Brain microvascular endothelial cell (primary cell): ENCODE measurements at regions not wholly inside any gene's neighbourhood (a gene's known extent, or its start where the extent isn't known, plus 50 kb on each side); places are given as distances from the start of the nearest gene placed in this dataset.
A peak's percentile ranks its signal among the peaks of the same experiment; 100 is the strongest.
"Not testable (repeated sequence)": the region's sequence is repeated elsewhere in the genome, so short reads cannot be mapped to it uniquely, and the experiment has no call there.

Experiments
- DNase-seq: peaks from one replicate; pipeline ENCODE4 v3.0.0-alpha.2; 2020
- H3K27ac ChIP-seq: fragments of 250-450 bp; sonication (Bioruptor Pico); 2 replicates; pipeline ENCODE4 v1.5.1; 2020; ENCODE audit warnings: mild to moderate bottlenecking, moderate library complexity
- H3K27me3 ChIP-seq: fragments of 250-450 bp; sonication (Bioruptor Pico); replicated peaks from 2 replicates; pipeline ENCODE4 v1.5.1; 2020; ENCODE audit warnings: mild to moderate bottlenecking
- H3K36me3 ChIP-seq: fragments of 250-450 bp; sonication (Bioruptor Pico); replicated peaks from 2 replicates; pipeline ENCODE4 v1.5.1; 2020; ENCODE audit warnings: mild to moderate bottlenecking
- H3K4me3 ChIP-seq: 2 replicates; pipeline ENCODE4 v1.5.1; 2011; ENCODE audit warnings: low read depth, mild to moderate bottlenecking, control low read depth, low read length, moderate library complexity
- in situ Hi-C: cut with HindIII; loops from 2 replicates; pipeline ENCODE4 v1.10.0; 2017; ENCODE audit warnings: low sequenced_read_pairs, low pct_ligation_motif_present
- TF ChIP-seq, protein P1 (sequence below): IDR thresholded peaks from 2 replicates; pipeline ENCODE4 v1.5.1; 2011; ENCODE audit warnings: low read depth, mild to moderate bottlenecking, moderate library complexity, low read length, control low read depth, inconsistent platforms; ENCODE audit errors: missing control alignments

DNA sequence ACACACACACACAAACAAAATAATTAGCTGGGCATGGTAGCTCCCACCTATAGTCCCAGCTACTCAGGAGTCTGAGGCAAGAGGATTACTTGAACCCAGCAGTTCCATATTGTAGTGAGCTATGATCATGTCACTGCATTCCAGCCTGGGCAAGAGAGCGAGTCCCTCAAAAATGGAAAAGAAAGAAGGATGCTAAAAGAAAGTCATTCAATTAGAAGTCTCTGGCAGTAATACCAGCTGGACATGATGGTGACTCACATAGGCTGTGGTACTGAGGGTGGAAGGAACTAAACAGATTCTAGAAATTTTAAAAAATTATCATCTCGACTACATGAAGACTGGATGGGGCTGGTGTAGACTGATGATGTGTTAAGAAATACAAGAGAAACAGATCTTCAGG, 385.3 kb downstream of the ETV1 start:
- no peak overlapping the region for H3K4me3 ChIP-seq
- DNase-seq: no peak
- no peaks in the 10 kb centered on the region for H3K36me3 ChIP-seq
- H3K27me3 ChIP-seq: no peaks in the 10 kb centered on the region
- H3K27ac ChIP-seq: no peak overlapping the region
- in situ Hi-C loops: no loop called here
- TF ChIP-seq, protein P1, sequence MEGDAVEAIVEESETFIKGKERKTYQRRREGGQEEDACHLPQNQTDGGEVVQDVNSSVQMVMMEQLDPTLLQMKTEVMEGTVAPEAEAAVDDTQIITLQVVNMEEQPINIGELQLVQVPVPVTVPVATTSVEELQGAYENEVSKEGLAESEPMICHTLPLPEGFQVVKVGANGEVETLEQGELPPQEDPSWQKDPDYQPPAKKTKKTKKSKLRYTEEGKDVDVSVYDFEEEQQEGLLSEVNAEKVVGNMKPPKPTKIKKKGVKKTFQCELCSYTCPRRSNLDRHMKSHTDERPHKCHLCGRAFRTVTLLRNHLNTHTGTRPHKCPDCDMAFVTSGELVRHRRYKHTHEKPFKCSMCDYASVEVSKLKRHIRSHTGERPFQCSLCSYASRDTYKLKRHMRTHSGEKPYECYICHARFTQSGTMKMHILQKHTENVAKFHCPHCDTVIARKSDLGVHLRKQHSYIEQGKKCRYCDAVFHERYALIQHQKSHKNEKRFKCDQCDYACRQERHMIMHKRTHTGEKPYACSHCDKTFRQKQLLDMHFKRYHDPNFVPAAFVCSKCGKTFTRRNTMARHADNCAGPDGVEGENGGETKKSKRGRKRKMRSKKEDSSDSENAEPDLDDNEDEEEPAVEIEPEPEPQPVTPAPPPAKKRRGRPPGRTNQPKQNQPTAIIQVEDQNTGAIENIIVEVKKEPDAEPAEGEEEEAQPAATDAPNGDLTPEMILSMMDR: no peak

DNA sequence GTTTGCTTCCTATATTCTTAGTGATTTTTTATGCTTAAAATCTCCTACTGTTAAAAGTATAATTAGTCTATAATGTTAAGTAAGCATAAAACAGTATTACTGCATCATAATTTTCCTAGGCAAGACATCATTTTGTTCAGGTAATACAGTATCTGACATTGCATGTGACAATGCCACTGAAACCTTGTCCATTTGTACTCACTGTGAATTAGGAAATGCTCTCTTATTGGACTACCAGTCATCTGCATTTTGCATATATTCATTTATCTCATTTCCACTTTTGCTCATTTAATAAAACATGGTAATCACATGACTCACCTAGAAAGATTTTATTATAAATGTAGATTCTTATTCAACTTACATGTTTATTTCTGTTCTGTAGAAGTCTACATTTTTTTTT, 379.1 kb downstream of the ETV1 start:
- Histone ChIP-seq H3K27me3 (no peaks in the 10 kb centered on the region), H3K36me3 (no peaks in the 10 kb centered on the region), H3K27ac (no peak overlapping the region), H3K4me3 (no peak overlapping the region)
- in situ Hi-C loops: no loop called here
- no peak for DNase-seq
- TF ChIP-seq, protein P1: no peak

DNA sequence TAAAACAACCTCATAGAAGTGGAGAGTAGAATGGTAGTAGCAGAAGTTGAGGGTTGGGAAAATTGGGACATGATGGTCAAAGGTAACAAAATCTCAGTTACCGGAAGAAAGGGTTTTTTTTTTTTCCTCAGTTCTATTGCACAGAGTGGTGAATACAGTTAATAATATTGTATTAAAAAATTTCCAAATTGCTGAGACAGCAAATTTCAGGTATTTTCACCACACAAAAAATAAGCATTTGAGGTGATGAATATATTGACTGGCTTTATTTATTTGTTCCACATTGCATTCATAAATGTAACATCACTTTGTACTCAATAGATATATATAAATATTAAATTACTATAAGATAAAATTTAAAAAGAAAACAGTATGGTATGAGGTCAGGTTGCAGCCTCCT, 373.8 kb downstream of the ETV1 start:
- no peak overlapping the region for H3K4me3 ChIP-seq
- DNase-seq: no peak
- H3K27ac ChIP-seq: no peak overlapping the region
- H3K36me3 ChIP-seq: no peaks in the 10 kb centered on the region
- in situ Hi-C loops: no loop called here
- H3K27me3 ChIP-seq: no peaks in the 10 kb centered on the region
- TF ChIP-seq, protein P1: no peak

DNA sequence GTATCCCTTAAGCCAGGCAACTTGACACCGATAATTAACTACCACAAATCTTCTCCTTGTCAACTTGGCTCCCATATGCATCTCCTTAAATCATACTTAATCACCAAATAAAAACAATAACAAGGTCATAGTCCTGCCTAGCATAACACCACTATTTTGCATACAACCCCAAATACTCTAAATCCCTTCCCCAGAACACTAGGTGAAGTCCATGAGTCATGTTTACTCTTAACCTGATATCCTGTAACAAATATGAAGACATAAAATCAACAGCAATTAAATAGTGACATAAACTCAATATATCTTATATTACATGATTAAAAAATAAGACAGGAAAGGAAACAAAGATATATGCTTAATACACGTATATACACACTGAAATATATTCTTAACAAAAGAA, 362.0 kb downstream of the ETV1 start:
- DNase-seq: no peak
- H3K4me3 ChIP-seq: no peak overlapping the region
- no peaks in the 10 kb centered on the region for H3K27me3 ChIP-seq
- no peaks in the 10 kb centered on the region for H3K36me3 ChIP-seq
- TF ChIP-seq, protein P1: no peak
- no peak overlapping the region for H3K27ac ChIP-seq
- in situ Hi-C loops: no loop called here

DNA sequence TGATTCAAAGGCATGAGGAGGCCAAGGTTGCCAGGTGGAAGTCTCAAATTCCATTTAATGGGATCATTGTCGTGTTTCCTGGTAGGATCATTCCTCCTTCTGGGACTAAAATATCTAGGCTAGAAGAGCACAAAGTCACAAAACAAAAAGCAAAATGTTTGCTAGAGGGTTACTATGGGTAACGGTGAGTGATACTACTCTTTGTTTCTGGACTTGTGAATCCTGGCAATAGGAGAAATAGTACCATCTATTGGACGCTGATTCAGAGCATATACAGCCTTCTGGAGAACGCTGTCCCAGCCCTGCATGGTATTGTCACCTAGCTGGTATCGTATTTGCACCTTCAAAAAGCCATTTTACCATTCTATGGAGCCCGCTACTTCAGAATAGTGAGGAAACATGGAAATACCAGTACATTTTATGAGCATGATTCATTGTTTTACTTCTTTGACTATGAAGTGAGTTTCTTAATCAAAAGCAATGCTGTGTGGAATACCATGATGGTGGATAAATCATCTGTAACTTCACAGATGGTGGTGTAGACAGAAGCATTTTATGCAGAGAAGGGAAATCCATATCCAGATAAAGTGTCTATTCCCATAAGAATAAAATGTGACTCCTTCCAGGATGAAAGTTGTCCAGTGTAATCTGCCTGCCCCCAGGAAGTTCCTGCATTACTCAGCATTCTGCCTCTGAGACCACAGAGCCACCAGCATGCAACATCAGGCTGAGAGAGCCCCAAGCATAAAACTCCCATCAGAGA, 361.0 kb downstream of the ETV1 start:
- DNase-seq: peak; percentile 87
- peak overlapping the region; percentile 73 for H3K27ac ChIP-seq
- no peak overlapping the region for H3K4me3 ChIP-seq
- no peaks in the 10 kb centered on the region for H3K36me3 ChIP-seq
- in situ Hi-C loops: no loop called here
- TF ChIP-seq, protein P1: no peak
- H3K27me3 ChIP-seq: no peaks in the 10 kb centered on the region

- H3K36me3 ChIP-seq, H3K27ac ChIP-seq, in situ Hi-C loops, DNase-seq, H3K27me3 ChIP-seq, H3K4me3 ChIP-seq: not testable (repeated sequence)
Measured at GRCh38 chr7:13631207-13632049, 358.0 kb downstream of the ETV1 start.
